ENCODE measurements at regions not wholly inside any gene's neighbourhood (a gene's known extent, or its start where the extent isn't known, plus 50 kb on each side); places are given as distances from the start of the nearest gene placed in this dataset.
"Not testable (repeated sequence)": the region's sequence is repeated elsewhere in the genome, so short reads cannot be mapped to it uniquely, and the experiment has no call there.

GRCh38 chr6:81362246-81362645 lies 390.2 kb downstream of the TENT5A start:
- intact Hi-C loops (cut with micrococcal nuclease; ENCODE audit: unreplicated experiment): no loop called here
- TF ChIP-seq POLR2AphosphoS5 (IDR thresholded peaks at IDR 0.05; ENCODE audit: low read depth, low read length) (no peak), SIN3A (IDR thresholded peaks at IDR 0.05; ENCODE audit: borderline replicate concordance, insufficient read depth, low read depth, low read length) (no peak), TCF7L2 (IDR thresholded peaks at IDR 0.05; ENCODE audit: low read depth, low read length) (no peak), CTCF (IDR thresholded peaks at IDR 0.05) (no peak)
- H3K4me1 ChIP-seq (ENCODE audit: control insufficient read depth, insufficient read depth, low read length): no peaks in the 10 kb centered on the region
- no peaks in the 10 kb centered on the region for H3K9me3 ChIP-seq (ENCODE audit: control insufficient read depth, insufficient read depth, low read depth, low read length)
- ChIA-PET CTCF (no interaction called here), POLR2A (no interaction called here)
- H3K27ac ChIP-seq (ENCODE audit: low read length): no peak overlapping the region
- no TSS peak for BruUV-seq (replicated peaks)
- H3K27me3 ChIP-seq (ENCODE audit: control insufficient read depth, insufficient read depth, low read length): no peaks in the 10 kb centered on the region
- no peaks in the 10 kb centered on the region for H3K36me3 ChIP-seq (ENCODE audit: control insufficient read depth, insufficient read depth, low read length)
- DNase-seq (ENCODE audit: low read depth, low spot score) (no peak), ATAC-seq (no peak)
- in situ Hi-C loops (cut with HindIII; ENCODE audit: low pct_unique_long_range_greater_than_20kb, low sequenced_read_pairs): no loop called here
- no peak overlapping the region for H3K4me3 ChIP-seq (ENCODE audit: low read depth in 2 of 2, low read length in 2 of 2)

DNA sequence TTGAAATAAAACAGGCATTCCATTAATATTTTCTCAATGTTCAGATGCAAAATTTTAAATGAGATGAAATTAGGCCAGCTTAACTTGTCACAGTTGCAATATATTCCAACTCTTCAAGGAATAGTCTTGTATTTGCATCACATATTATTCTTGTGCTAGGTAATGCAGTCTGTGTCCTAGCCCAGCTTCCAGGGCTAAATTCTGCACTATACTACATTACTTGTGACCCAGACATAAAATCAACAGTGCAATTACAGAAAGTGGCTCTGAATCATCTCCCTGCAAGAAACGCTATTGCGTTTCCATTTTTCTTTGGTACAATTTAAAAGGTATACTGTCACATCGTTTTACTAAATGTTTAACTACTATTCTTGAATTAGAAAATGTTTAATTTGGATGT lies 399.2 kb downstream of the TENT5A start:
- intact Hi-C loops (cut with micrococcal nuclease; ENCODE audit: unreplicated experiment): no loop called here
- no peaks in the 10 kb centered on the region for H3K9me3 ChIP-seq (ENCODE audit: control insufficient read depth, insufficient read depth, low read depth, low read length)
- TF ChIP-seq TCF7L2 (IDR thresholded peaks at IDR 0.05; ENCODE audit: low read depth, low read length) (no peak), REST (IDR thresholded peaks at IDR 0.05; ENCODE audit: insufficient read depth in 1 of 2, low read depth in 2 of 2, low read length in 1 of 2) (no peak), POLR2AphosphoS5 (IDR thresholded peaks at IDR 0.05; ENCODE audit: low read depth, low read length) (no peak), SIN3A (IDR thresholded peaks at IDR 0.05; ENCODE audit: borderline replicate concordance, insufficient read depth, low read depth, low read length) (no peak), CTCF (IDR thresholded peaks at IDR 0.05) (no peak)
- no peak for ATAC-seq
- CTCF ChIA-PET: no interaction called here
- no peak overlapping the region for H3K4me3 ChIP-seq (ENCODE audit: low read depth in 2 of 2, low read length in 2 of 2)
- H3K27me3 ChIP-seq (ENCODE audit: control insufficient read depth, insufficient read depth, low read length): no peaks in the 10 kb centered on the region
- no TSS peak for BruUV-seq (replicated peaks)
- no peaks in the 10 kb centered on the region for H3K36me3 ChIP-seq (ENCODE audit: control insufficient read depth, insufficient read depth, low read length)
- in situ Hi-C loops (cut with HindIII; ENCODE audit: low pct_unique_long_range_greater_than_20kb, low sequenced_read_pairs): no loop called here
- no peak overlapping the region for H3K27ac ChIP-seq (ENCODE audit: low read length)
- no peak for DNase-seq (ENCODE audit: low read depth, low spot score)
- no peaks in the 10 kb centered on the region for H3K4me1 ChIP-seq (ENCODE audit: control insufficient read depth, insufficient read depth, low read length)
- POLR2A ChIA-PET: no interaction called here

GRCh38 chr6:81344026-81344425 lies 408.5 kb downstream of the TENT5A start:
- ATAC-seq; H3K9me3 ChIP-seq (ENCODE audit: control insufficient read depth, insufficient read depth, low read depth, low read length); H3K4me1 ChIP-seq (ENCODE audit: control insufficient read depth, insufficient read depth, low read length); BruUV-seq (replicated peaks); DNase-seq (ENCODE audit: low read depth, low spot score); H3K27me3 ChIP-seq (ENCODE audit: control insufficient read depth, insufficient read depth, low read length); H3K4me3 ChIP-seq (ENCODE audit: low read depth in 2 of 2, low read length in 2 of 2); POLR2A ChIA-PET; intact Hi-C loops (cut with micrococcal nuclease; ENCODE audit: unreplicated experiment); H3K36me3 ChIP-seq (ENCODE audit: control insufficient read depth, insufficient read depth, low read length); in situ Hi-C loops (cut with HindIII; ENCODE audit: low pct_unique_long_range_greater_than_20kb, low sequenced_read_pairs); CTCF ChIA-PET; H3K27ac ChIP-seq (ENCODE audit: low read length): not testable (repeated sequence)
